GM19099 (cell line): ENCODE measurements at regions not wholly inside any gene's neighbourhood (a gene's known extent, or its start where the extent isn't known, plus 50 kb on each side); places are given as distances from the start of the nearest gene placed in this dataset.

Experiments used
- POLR2A ChIP-seq: IDR thresholded peaks from 3 replicates; pipeline ENCODE4 v1.6.1; 2011; ENCODE audit warnings: low read depth; ENCODE audit not compliant: insufficient read length; ENCODE audit errors: extremely low read depth

DNA sequence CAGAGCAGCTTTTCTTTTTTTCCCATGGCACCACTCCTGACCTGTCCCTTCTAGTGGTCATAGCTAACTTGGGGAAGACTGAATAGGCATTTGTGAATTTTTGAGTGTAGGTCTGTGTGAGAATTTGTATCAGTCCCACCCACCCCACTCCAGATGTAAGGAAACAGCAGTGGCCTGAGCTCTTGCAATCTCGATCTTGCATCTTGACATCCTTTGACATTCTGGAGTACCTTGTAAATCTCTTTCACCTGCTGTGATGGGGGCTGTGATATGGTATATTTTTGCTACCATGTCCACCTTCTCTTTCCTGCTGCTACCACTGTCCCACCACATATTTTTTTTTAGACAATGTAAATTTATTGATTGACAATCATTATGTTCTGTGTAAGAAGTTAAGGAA lies 289.3 kb downstream of the MAP2K6 start:
- no peak for TF ChIP-seq POLR2A

GRCh38 chr17:69704935-69705334 lies 290.4 kb downstream of the MAP2K6 start:
- TF ChIP-seq POLR2A = no peak

- no peak for TF ChIP-seq POLR2A
These were observed 291.6 kb downstream of the MAP2K6 start for GRCh38 chr17:69706127-69706526.

DNA sequence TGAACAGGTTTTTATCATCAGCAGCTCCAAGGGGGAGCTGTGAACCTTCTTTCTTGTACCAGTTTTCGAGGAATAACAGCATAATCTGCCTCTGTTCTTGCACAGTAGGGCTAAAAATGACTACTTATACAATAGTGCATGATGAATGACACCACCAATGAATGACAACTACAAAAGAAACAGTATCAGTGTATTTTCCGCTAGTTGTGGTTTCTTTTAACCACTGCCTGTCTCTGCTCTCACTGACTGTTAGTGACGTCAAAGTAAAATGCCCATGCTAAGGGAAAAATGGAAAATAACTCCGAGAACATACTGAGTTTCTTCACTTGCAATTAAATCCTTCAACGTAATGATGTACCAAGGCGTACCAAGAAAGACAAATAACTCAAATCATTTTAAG lies 294.9 kb downstream of the MAP2K6 start:
- no peak for TF ChIP-seq POLR2A

DNA sequence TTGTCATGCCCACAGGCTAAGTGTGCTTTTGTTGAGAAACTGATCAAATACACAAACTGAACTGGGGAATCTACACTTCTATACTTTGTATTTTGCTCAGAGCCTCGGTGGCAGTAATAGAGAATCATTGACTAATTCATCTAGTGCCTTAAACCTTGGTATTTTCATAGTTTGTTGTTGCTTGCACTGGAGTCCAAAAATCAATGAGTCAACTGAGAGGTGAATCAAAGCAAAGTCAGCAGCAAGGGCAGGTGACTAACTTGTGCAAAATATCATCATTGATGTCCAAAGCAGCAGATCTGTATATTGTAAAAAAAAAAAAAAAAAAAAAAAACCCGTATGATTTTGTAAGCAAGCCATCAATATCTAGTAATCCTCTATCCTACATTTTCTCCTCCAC lies 296.4 kb downstream of the MAP2K6 start:
- TF ChIP-seq POLR2A = no peak

GRCh38 chr17:69711541-69711940 lies 297.0 kb downstream of the MAP2K6 start:
- TF ChIP-seq POLR2A = no peak

GRCh38 chr17:69712801-69713311 lies 298.4 kb downstream of the MAP2K6 start:
- TF ChIP-seq POLR2A = no peak

DNA sequence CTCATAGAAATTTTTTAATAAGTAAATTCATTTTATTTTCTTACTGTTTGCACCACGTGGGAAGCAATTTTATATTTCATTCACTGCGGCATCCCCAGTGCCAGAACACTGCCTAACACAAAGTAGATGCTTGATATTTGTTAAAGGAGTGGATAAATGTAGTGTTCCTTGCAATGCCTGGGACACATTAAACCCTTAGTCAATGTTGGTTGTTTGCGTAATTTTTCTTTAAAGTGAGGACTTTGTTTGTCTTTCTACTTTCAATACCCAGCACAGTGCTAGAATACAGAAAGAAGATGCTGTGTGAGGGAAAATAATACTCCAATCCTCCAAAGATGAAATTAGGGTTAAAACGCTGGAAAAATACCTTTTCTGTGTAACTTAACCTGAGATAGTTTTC lies 299.3 kb downstream of the MAP2K6 start:
- no peak for TF ChIP-seq POLR2A

DNA sequence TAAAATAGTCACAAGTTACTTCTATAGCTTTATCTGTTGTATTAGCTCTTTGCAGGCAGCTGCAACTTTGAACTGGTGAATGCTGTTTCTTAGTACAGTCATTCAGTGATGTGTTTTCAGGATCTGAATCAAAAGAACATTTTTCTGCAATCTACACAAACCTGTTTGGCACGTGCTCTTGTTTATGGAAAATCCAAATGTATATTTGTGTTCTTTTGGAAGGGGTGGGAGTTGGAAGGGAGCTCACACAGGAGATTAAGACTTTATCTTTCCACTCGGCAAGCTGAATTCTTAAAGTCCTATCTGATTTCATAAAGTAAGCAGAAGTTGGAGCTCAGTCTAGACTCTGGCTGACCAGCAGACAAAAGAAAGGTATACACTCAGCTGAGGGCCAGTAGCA lies 300.2 kb downstream of the MAP2K6 start:
- TF ChIP-seq POLR2A = no peak

GRCh38 chr17:69715656-69716055 lies 301.2 kb downstream of the MAP2K6 start:
- TF ChIP-seq POLR2A = no peak

- TF ChIP-seq POLR2A = no peak
These were observed 302.1 kb downstream of the MAP2K6 start for GRCh38 chr17:69716556-69716955.

- no peak for TF ChIP-seq POLR2A
These were observed 302.7 kb downstream of the MAP2K6 start for GRCh38 chr17:69717214-69717613.

GRCh38 chr17:69717819-69718218 lies 303.3 kb downstream of the MAP2K6 start:
- no peak for TF ChIP-seq POLR2A

DNA sequence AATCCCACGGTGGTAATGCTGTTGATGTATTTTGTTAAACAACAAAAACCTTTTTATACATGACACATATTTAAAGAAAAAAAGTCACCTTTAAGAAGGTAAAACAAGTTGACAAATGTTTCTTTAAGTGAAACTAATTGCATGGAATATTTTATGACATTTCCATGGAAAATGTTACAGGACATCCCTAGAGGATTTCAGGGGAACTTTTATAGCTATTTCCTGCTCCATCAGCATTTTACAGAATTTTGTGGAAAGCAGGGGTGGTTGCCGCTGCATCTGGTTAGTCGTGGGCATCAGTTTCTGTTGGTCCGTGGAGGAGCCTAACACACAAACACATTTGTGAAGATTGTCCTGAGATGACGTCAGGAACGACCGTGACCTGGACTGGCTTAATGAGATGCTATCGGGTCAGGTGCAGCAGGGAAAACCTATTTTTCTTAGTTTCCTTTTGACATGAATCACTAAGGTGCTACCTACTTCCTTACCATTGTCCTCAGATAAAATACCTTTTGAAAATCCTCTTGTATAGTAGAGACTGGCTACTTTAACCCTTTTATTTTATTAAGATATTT lies 305.1 kb downstream of the MAP2K6 start:
- TF ChIP-seq POLR2A = no peak

DNA sequence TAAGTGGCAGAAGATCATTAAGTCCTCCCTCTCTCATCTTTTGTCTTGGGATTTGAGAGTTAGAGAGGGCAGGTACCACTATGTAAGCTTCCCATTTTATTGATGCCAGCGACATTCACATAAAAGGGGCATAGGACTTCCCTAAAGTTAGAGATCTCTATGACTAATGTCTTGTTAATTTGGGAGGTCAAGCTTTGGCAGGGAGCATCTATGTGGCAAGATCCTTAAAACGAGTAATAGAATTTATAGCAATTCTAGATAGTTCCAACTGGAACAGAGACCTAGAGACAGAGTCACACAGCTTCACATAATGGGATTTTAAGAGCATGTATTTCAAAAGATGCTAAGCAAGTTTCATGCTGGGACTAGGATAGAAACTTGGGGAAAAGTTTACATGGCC lies 308.0 kb downstream of the MAP2K6 start:
- TF ChIP-seq POLR2A = no peak

- no peak for TF ChIP-seq POLR2A
These were observed 308.8 kb downstream of the MAP2K6 start for GRCh38 chr17:69723316-69723715.

GRCh38 chr17:69723741-69724140 lies 309.2 kb downstream of the MAP2K6 start:
- TF ChIP-seq POLR2A = no peak
